ENCODE measurements at regions not wholly inside any gene's neighbourhood (a gene's known extent, or its start where the extent isn't known, plus 50 kb on each side); places are given as distances from the start of the nearest gene placed in this dataset.
A peak's percentile ranks its signal among the peaks of the same experiment; 100 is the strongest.
"Not testable (repeated sequence)": the region's sequence is repeated elsewhere in the genome, so short reads cannot be mapped to it uniquely, and the experiment has no call there.

GRCh38 chr15:83335542-83335941, 51.1 kb upstream of the BNC1 start:
- not testable (repeated sequence) for DNase-seq

GRCh38 chr15:83339396-83339795, 54.9 kb upstream of the BNC1 start:
- DNase-seq = no peak

- no peak for DNase-seq
These were observed 55.6 kb upstream of the BNC1 start for GRCh38 chr15:83340087-83340486.

GRCh38 chr15:83346342-83346741, 61.9 kb upstream of the BNC1 start:
- no peak for DNase-seq

GRCh38 chr15:83352119-83352518, 67.7 kb upstream of the BNC1 start:
- no peak for DNase-seq

GRCh38 chr15:83356501-83357399, 72.3 kb upstream of the BNC1 start:
- DNase-seq = no peak

GRCh38 chr15:83358972-83359564, 74.6 kb upstream of the BNC1 start:
- no peak for DNase-seq

- no peak for DNase-seq
These were observed 78.2 kb upstream of the BNC1 start for GRCh38 chr15:83362706-83363105.

- no peak for DNase-seq
These were observed 80.0 kb upstream of the BNC1 start for GRCh38 chr15:83364501-83364900.

GRCh38 chr15:83365370-83365938, 81.0 kb upstream of the BNC1 start:
- peak; percentile 3 for DNase-seq

- DNase-seq = no peak
These were observed 74.7 kb upstream of the SH3GL3 start for GRCh38 chr15:83372434-83372891.

GRCh38 chr15:83378921-83379578, 68.1 kb upstream of the SH3GL3 start:
- DNase-seq = no peak

- no peak for DNase-seq
These were observed 67.6 kb upstream of the SH3GL3 start for GRCh38 chr15:83379579-83379959.

GRCh38 chr15:83380059-83380458, 67.1 kb upstream of the SH3GL3 start:
- no peak for DNase-seq

GRCh38 chr15:83380682-83381081, 66.5 kb upstream of the SH3GL3 start:
- no peak for DNase-seq

- not testable (repeated sequence) for DNase-seq
These were observed 63.5 kb upstream of the SH3GL3 start for GRCh38 chr15:83383608-83384139.

GRCh38 chr15:83396101-83396500, 51.0 kb upstream of the SH3GL3 start:
- DNase-seq = no peak
